HG03571 (cell line): ENCODE measurements at regions not wholly inside any gene's neighbourhood (a gene's known extent, or its start where the extent isn't known, plus 50 kb on each side); places are given as distances from the start of the nearest gene placed in this dataset.

Experiments
- ATAC-seq: cut with Tn5 transposase; IDR thresholded peaks from one replicate; pipeline ENCODE4 v1.9.1; 2021; ENCODE audit not compliant: unreplicated experiment

- no peak for ATAC-seq
Measured at GRCh38 chr9:88753691-88754367, 218.9 kb downstream of the NXNL2 start.

- ATAC-seq, result no peak
Measured at GRCh38 chr9:88754452-88754851, 219.5 kb downstream of the NXNL2 start.

- no peak for ATAC-seq
Measured at GRCh38 chr9:88754886-88755285, 219.9 kb downstream of the NXNL2 start.

GRCh38 chr9:88757406-88758010 is 222.5 kb downstream of the NXNL2 start:
- ATAC-seq, result no peak

- ATAC-seq, result no peak
Measured at GRCh38 chr9:88759364-88759763, 224.4 kb downstream of the NXNL2 start.

- no peak for ATAC-seq
Measured at GRCh38 chr9:88766778-88767503, 224.3 kb upstream of the S1PR3 start.

GRCh38 chr9:88767504-88767790 is 223.8 kb upstream of the S1PR3 start:
- no peak for ATAC-seq

GRCh38 chr9:88772575-88772974 is 218.7 kb upstream of the S1PR3 start:
- ATAC-seq, result no peak

- ATAC-seq, result no peak
Measured at GRCh38 chr9:88773126-88773525, 218.1 kb upstream of the S1PR3 start.

- ATAC-seq, result no peak
Measured at GRCh38 chr9:88773627-88774244, 217.5 kb upstream of the S1PR3 start.

- ATAC-seq, result no peak
Measured at GRCh38 chr9:88775037-88775471, 216.2 kb upstream of the S1PR3 start.

GRCh38 chr9:88775559-88775958 is 215.7 kb upstream of the S1PR3 start:
- ATAC-seq, result no peak

- no peak for ATAC-seq
Measured at GRCh38 chr9:88775966-88776365, 215.3 kb upstream of the S1PR3 start.

GRCh38 chr9:88776717-88777497 is 214.4 kb upstream of the S1PR3 start:
- ATAC-seq, result no peak

GRCh38 chr9:88777498-88778312 is 213.6 kb upstream of the S1PR3 start:
- ATAC-seq, result no peak

GRCh38 chr9:88781628-88782391 is 209.5 kb upstream of the S1PR3 start:
- ATAC-seq, result no peak

- ATAC-seq, result no peak
Measured at GRCh38 chr9:88782931-88783710, 208.1 kb upstream of the S1PR3 start.

- no peak for ATAC-seq
Measured at GRCh38 chr9:88783711-88784083, 207.6 kb upstream of the S1PR3 start.

GRCh38 chr9:88784960-88785359 is 206.3 kb upstream of the S1PR3 start:
- no peak for ATAC-seq
